HG02938 (cell line): ENCODE measurements at regions not wholly inside any gene's neighbourhood (a gene's known extent, or its start where the extent isn't known, plus 50 kb on each side); places are given as distances from the start of the nearest gene placed in this dataset.
"Not testable (repeated sequence)": the region's sequence is repeated elsewhere in the genome, so short reads cannot be mapped to it uniquely, and the experiment has no call there.

Experiments
- ATAC-seq: cut with Tn5 transposase; IDR thresholded peaks from one replicate; pipeline ENCODE4 v1.9.1; 2021; ENCODE audit warnings: mild to moderate bottlenecking, moderate library complexity; ENCODE audit not compliant: unreplicated experiment

DNA sequence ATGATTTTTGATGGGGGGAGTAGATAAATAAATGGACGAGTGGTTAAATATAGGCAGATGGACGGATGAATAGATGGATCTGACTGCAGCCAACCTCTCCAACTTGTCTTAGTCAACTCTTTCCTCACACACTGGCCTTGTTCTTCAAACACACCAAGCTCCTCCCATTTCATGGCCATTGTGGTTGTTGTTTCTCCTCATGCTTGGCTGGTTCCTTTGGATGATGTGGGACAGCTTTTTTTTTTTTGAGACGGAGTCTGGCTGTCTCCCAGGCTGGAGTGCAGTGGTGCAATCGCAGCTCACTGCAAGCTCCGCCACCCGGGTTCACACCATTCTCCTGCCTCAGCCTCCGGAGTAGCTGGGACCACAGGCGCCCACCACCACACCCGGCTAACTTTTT lies 155.2 kb downstream of the ZNF281 start:
- not testable (repeated sequence) for ATAC-seq

GRCh38 chr1:200253774-200254495 lies 155.9 kb downstream of the ZNF281 start:
- no peak for ATAC-seq

GRCh38 chr1:200252531-200252930 lies 157.3 kb downstream of the ZNF281 start:
- ATAC-seq: no peak

DNA sequence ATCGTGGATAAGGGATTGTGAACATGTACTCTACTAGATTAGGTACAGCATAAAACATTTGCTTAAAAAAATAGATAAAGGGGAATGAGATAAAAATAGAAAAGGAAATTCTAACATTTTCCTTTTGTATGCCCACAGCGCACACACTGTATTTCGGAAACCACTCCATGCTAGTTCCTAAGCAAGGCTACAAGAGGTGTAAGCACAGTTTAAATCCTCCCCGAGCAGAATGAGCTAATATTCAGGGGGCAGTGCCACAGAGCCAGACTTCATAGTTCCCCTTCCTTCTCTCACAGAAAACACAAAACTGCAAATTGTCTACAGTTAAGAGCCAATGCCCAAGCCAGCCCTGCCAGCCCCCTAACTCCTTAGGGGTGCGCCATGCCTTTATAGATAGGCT lies 159.4 kb downstream of the ZNF281 start:
- ATAC-seq: no peak

- no peak for ATAC-seq
Observed at GRCh38 chr1:200248541-200248940, 161.3 kb downstream of the ZNF281 start.

DNA sequence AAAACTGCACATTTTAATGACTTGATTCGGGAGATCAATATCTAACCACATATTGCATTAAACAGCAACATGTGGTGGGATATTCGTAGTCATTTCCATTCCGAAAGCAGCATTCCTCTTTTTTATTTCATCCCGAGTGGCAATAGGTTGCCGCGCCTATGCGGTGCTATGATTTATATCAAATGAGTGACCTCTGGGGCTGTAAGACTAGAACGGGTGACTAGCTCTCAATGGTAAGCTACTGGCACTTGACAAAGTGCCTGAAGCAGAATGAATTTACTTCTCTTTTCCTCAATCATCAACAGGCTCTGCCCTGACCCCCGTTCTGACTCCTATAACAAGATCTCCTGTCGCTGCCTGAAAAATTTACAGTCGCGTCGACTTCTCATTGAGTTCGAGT lies 162.3 kb downstream of the ZNF281 start:
- ATAC-seq: no peak

DNA sequence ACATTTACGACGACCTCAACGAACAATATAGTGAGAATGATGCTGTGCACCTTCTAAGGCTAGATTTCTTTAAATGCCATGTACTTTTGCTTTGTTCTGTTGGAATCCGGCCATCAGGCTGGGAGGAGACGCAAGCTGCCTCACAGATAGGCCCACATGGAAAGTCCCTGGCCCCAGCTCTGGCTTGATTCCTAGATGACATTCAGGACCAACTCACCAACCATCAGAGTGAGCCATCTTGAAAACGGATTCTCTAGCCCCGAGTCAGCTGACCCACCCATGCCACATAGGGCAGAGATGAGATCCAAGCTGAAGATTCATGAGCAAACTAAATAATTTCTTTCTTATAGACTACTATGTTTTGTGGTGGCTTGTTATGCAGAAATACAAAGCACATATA lies 164.4 kb downstream of the ZNF281 start:
- ATAC-seq: no peak

- no peak for ATAC-seq
Observed at GRCh38 chr1:200243042-200243437, 166.8 kb downstream of the ZNF281 start.

- no peak for ATAC-seq
Observed at GRCh38 chr1:200242110-200243041, 167.5 kb downstream of the ZNF281 start.

- no peak for ATAC-seq
Observed at GRCh38 chr1:200240656-200241055, 169.2 kb downstream of the ZNF281 start.

DNA sequence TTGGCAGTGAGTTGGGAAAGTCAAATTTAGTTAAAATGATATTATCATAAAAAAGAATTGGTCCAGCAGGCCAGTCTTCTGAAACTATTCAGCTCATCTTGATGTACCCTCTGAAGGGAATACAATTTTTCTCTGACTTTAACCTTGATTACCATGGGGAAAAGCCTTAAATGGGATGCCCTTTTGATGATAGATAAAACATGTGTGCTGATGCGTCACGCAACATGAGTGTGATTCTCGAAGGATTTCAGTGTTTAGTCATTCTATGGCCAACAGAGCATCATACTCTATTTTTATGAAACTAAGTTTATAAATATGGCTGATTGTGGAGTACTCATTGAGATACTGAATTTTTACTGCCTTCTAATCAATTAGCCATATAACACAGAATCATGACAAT lies 171.5 kb downstream of the ZNF281 start:
- no peak for ATAC-seq

DNA sequence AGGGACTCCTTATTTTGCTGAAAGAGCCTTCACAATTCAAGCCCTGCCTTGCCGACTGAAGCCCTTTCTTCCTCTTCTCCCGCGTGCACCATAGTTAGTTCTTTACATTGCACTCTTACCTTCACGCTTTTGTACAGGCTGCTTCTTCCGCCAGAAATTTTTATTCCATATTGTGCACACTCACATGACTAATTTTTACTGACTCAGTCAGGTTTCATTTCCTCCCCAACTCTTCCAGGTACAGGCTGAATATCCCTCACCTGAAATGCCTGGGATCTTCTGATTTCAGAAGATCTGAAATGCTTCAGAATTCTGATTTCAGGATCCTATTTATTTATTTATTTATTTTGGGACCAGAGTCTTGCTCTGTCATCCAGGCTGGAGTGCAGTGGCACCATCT lies 172.8 kb downstream of the ZNF281 start:
- no peak for ATAC-seq

DNA sequence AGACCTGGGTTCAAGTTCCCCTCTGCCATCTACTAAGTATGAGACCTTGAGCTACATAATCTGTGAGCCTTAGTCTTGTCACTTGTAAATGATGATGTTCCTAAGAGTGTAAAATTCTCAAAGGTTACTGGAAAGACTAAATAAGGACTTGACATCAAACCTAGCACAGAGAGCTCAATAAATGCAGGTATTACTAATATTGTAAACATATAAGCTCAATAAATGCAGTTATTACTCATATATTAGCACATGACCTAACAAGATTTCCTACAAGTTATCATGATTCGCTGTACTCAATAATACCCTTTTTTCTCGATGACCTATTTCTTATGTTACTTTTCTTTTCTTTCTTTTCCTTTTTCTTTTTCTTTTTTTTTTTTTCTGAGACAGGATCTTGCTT lies 174.9 kb downstream of the ZNF281 start:
- ATAC-seq: no peak

- ATAC-seq: no peak
Observed at GRCh38 chr1:200233393-200233792, 176.4 kb downstream of the ZNF281 start.

- ATAC-seq: no peak
Observed at GRCh38 chr1:200231787-200232231, 178.0 kb downstream of the ZNF281 start.

GRCh38 chr1:200230671-200231070 lies 179.2 kb downstream of the ZNF281 start:
- ATAC-seq: no peak

GRCh38 chr1:200228486-200228885 lies 181.3 kb downstream of the ZNF281 start:
- ATAC-seq: no peak

DNA sequence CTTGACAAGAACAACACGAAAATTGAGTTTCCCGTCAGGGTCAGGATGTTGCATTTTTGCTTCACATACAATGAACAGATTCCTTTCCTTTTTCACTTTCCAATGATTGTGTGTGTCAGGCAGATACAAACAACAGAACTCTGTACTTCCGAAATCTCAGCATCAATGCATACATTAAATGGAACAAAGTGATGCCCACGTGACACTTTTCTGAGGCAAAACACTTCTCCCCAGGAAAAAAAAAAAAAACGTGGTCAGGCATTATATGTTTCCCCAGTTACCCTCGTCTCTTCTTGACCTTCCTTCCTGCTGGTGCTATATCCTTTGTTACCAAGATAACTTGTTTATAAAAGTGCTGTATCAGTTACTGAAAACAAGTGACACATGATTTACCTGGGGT lies 181.8 kb downstream of the ZNF281 start:
- no peak for ATAC-seq
